NT2/D1 (cell line): ENCODE measurements at regions not wholly inside any gene's neighbourhood (a gene's known extent, or its start where the extent isn't known, plus 50 kb on each side); places are given as distances from the start of the nearest gene placed in this dataset.

ENCODE experiments used
- SUZ12 ChIP-seq: IDR thresholded peaks from 2 replicates; pipeline ENCODE4 v1.6.1; 2011; ENCODE audit not compliant: insufficient read length, insufficient read depth; ENCODE audit errors: extremely low read depth
- YY1 ChIP-seq: IDR thresholded peaks from 2 replicates; pipeline ENCODE4 v1.6.1; 2011; ENCODE audit not compliant: insufficient read length, insufficient read depth
- ZNF274 ChIP-seq: IDR thresholded peaks from 2 replicates; pipeline ENCODE4 v1.6.1; 2011; ENCODE audit warnings: mild to moderate bottlenecking, low read depth, low read length

DNA sequence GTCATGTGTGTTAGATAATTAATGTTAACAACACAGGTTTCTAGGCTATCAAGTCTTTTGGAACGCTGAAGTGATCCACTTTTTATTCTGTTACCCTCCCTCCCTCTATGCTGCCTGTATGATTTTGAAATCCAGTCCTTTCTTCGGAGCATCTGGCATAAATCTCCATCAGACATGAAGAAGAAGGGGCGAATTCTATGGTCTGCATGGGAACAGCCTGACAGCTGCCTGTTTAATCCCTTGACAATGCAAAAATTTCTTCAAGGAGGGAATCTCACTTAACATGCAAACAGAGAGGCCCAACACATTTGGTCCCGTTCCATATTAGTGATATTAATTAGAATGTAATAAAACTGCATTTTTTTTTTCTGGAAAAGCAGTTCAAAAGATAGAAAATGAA lies 145.2 kb downstream of the VGLL3 start:
- TF ChIP-seq ZNF274 (no peak), SUZ12 (no peak), YY1 (no peak)
